ENCODE measurements at regions not wholly inside any gene's neighbourhood (a gene's known extent, or its start where the extent isn't known, plus 50 kb on each side); places are given as distances from the start of the nearest gene placed in this dataset.

DNA sequence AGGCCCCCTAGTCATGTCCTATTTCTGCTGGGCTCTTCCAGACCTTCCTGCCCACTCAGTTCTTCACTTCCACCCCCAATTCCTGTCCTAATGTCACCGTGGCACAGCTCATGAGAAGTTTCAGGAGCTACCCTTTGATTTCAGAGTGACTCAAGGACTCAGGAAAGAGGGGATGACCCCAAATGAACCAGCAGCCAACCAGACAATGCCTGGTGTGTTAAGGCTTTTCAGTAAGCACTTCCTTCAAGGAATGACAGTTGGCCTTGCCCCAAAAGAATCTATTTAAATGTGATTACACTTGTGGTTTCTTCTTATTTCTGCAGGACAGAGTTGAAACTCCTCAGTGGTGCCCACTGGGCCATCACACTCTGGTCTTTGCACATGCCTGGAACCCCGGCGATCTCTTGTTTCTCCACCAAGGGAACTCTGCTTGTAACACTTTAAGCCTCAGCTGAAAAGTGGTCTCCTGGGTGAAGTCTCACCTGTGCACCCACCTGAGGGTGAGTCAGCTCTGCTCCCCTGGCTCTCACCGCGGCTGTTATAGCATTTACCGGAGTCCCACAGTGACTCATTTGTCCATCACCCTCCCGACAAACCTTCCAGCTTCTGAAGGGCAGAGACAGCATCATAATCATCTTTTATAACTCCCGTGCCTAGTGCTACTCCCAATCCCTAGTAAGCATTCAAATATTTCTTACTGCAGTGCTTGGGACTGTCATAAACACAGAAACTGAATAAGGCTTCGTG lies 123.0 kb upstream of the SVIL start:
- DNase-seq: peak; percentile 16
- no peak overlapping the region for H3K9ac ChIP-seq
- H4K20me1 ChIP-seq (ENCODE audit: insufficient read depth): no peaks in the 10 kb centered on the region
- no peak overlapping the region for H3K4me3 ChIP-seq
- H3K4me1 ChIP-seq (ENCODE audit: insufficient read depth): 0 out of 2 replicates have a peak, but pooled peaks cover 7% of the 10 kb centered on the region
- 55 to 59% methylated on average over 8 to 9 of the region's 9 CpGs for WGBS, 2 experiments (ENCODE audit: low coverage in 1 of 2, low lambda C conversion rate in 2 of 2, missing lambda C conversion rate in 2 of 2)
- H2AFZ ChIP-seq: no peak overlapping the region
- H3F3A ChIP-seq (ENCODE audit: insufficient read depth): no peaks in the 10 kb centered on the region
- H3K27ac ChIP-seq: no peak overlapping the region
- H3K4me2 ChIP-seq (ENCODE audit: unreplicated experiment): no peak overlapping the region
- in situ Hi-C loops (cut with MboI): no loop called here
- no peaks in the 10 kb centered on the region for H3K36me3 ChIP-seq (ENCODE audit: low read depth)
- no peaks in the 10 kb centered on the region for H3K79me2 ChIP-seq (ENCODE audit: insufficient read depth)
- peaks cover 11% of the 10 kb centered on the region; the same call in 1 of the 2 replicates for H3K27me3 ChIP-seq (replicated peaks; ENCODE audit: insufficient read depth)
- no peaks in the 10 kb centered on the region for H3K9me2 ChIP-seq (ENCODE audit: insufficient read depth)
- no peak for TF ChIP-seq EZH2 (IDR thresholded peaks at IDR 0.05; ENCODE audit: insufficient read depth, poor library complexity, severe bottlenecking)
- no peak for TF ChIP-seq EZH2phosphoT487 (IDR thresholded peaks at IDR 0.05; ENCODE audit: insufficient read depth, low read depth)
- H3K9me3 ChIP-seq (ENCODE audit: low read depth): no peaks in the 10 kb centered on the region

- no peak overlapping the region for H2AFZ ChIP-seq
- 75 to 85% methylated on average over 3 of the region's 3 CpGs for WGBS, 2 experiments (ENCODE audit: low coverage in 1 of 2, low lambda C conversion rate in 2 of 2, missing lambda C conversion rate in 2 of 2)
- H3K4me2 ChIP-seq (ENCODE audit: unreplicated experiment): no peak overlapping the region
- no peak overlapping the region for H3K27ac ChIP-seq
- no peak for DNase-seq
- TF ChIP-seq EZH2 (IDR thresholded peaks at IDR 0.05; ENCODE audit: insufficient read depth, poor library complexity, severe bottlenecking) (no peak), EZH2phosphoT487 (IDR thresholded peaks at IDR 0.05; ENCODE audit: insufficient read depth, low read depth) (no peak)
- H3K79me2 ChIP-seq (ENCODE audit: insufficient read depth): no peaks in the 10 kb centered on the region
- no peaks in the 10 kb centered on the region for H3F3A ChIP-seq (ENCODE audit: insufficient read depth)
- H3K9me2 ChIP-seq (ENCODE audit: insufficient read depth): no peaks in the 10 kb centered on the region
- no peaks in the 10 kb centered on the region for H3K9me3 ChIP-seq (ENCODE audit: low read depth)
- H4K20me1 ChIP-seq (ENCODE audit: insufficient read depth): no peaks in the 10 kb centered on the region
- no peak overlapping the region for H3K9ac ChIP-seq
- H3K27me3 ChIP-seq (replicated peaks; ENCODE audit: insufficient read depth): peaks cover 24% of the 10 kb centered on the region
- no peak overlapping the region for H3K4me3 ChIP-seq
- no peaks in the 10 kb centered on the region for H3K36me3 ChIP-seq (ENCODE audit: low read depth)
- in situ Hi-C loops (cut with MboI): no loop called here
- H3K4me1 ChIP-seq (ENCODE audit: insufficient read depth): 0 out of 2 replicates have a peak, but pooled peaks cover 7% of the 10 kb centered on the region
Measured at GRCh38 chr10:29756451-29756850, 121.7 kb upstream of the SVIL start.

GRCh38 chr10:29753283-29753682 lies 118.5 kb upstream of the SVIL start:
- 0 out of 2 replicates have a peak, but pooled peaks cover 6% of the 10 kb centered on the region for H3K4me1 ChIP-seq (ENCODE audit: insufficient read depth)

GRCh38 chr10:29751684-29752083 lies 116.9 kb upstream of the SVIL start:
- Histone ChIP-seq H4K20me1 (ENCODE audit: insufficient read depth) (no peaks in the 10 kb centered on the region), H3F3A (ENCODE audit: insufficient read depth) (no peaks in the 10 kb centered on the region), H3K9me2 (ENCODE audit: insufficient read depth) (no peaks in the 10 kb centered on the region; the same call in 1 of the 2 replicates), H3K9ac (no peak overlapping the region), H3K4me3 (no peak overlapping the region), H3K4me1 (ENCODE audit: insufficient read depth) (no peaks in the 10 kb centered on the region), H3K4me2 (ENCODE audit: unreplicated experiment) (no peak overlapping the region), H3K27me3 (replicated peaks; ENCODE audit: insufficient read depth) (peaks cover 43% of the 10 kb centered on the region), H3K27ac (no peak overlapping the region), H2AFZ (no peak overlapping the region), H3K9me3 (ENCODE audit: low read depth) (no peaks in the 10 kb centered on the region), H3K36me3 (ENCODE audit: low read depth) (no peaks in the 10 kb centered on the region), H3K79me2 (ENCODE audit: insufficient read depth) (no peaks in the 10 kb centered on the region)
- in situ Hi-C loops (cut with MboI): no loop called here
- DNase-seq: no peak
- TF ChIP-seq EZH2phosphoT487 (IDR thresholded peaks at IDR 0.05; ENCODE audit: insufficient read depth, low read depth) (no peak), EZH2 (IDR thresholded peaks at IDR 0.05; ENCODE audit: insufficient read depth, poor library complexity, severe bottlenecking) (no peak)
- 52 to 53% methylated on average over 4 of the region's 4 CpGs for WGBS, 2 experiments (ENCODE audit: low coverage in 1 of 2, low lambda C conversion rate in 2 of 2, missing lambda C conversion rate in 2 of 2)

More at GRCh38 chr10:29753283-29753682, 118.5 kb upstream of the SVIL start:
- DNase-seq: no peak
- H3K9me2 ChIP-seq (ENCODE audit: insufficient read depth): no peaks in the 10 kb centered on the region; the same call in 1 of the 2 replicates
- no peaks in the 10 kb centered on the region for H4K20me1 ChIP-seq (ENCODE audit: insufficient read depth)
- no peaks in the 10 kb centered on the region for H3F3A ChIP-seq (ENCODE audit: insufficient read depth)
- H3K4me3 ChIP-seq: no peak overlapping the region
- no peak overlapping the region for H2AFZ ChIP-seq
- in situ Hi-C loops (cut with MboI): no loop called here
- H3K36me3 ChIP-seq (ENCODE audit: low read depth): no peaks in the 10 kb centered on the region
- H3K9ac ChIP-seq: no peak overlapping the region
- no peaks in the 10 kb centered on the region for H3K9me3 ChIP-seq (ENCODE audit: low read depth)
- TF ChIP-seq EZH2 (IDR thresholded peaks at IDR 0.05; ENCODE audit: insufficient read depth, poor library complexity, severe bottlenecking) (no peak), EZH2phosphoT487 (IDR thresholded peaks at IDR 0.05; ENCODE audit: insufficient read depth, low read depth) (no peak)
- H3K4me2 ChIP-seq (ENCODE audit: unreplicated experiment): no peak overlapping the region
- H3K27me3 ChIP-seq (replicated peaks; ENCODE audit: insufficient read depth): peaks cover 43% of the 10 kb centered on the region
- WGBS, 2 experiments (ENCODE audit: low coverage in 1 of 2, low lambda C conversion rate in 2 of 2, missing lambda C conversion rate in 2 of 2): 81 to 85% methylated on average over 7 of the region's 7 CpGs
- H3K27ac ChIP-seq: no peak overlapping the region
- no peaks in the 10 kb centered on the region for H3K79me2 ChIP-seq (ENCODE audit: insufficient read depth)

All from GM23248 (cell line).